SK-N-MC (cell line): ENCODE measurements at regions not wholly inside any gene's neighbourhood (a gene's known extent, or its start where the extent isn't known, plus 50 kb on each side); places are given as distances from the start of the nearest gene placed in this dataset.
A peak's percentile ranks its signal among the peaks of the same experiment; 100 is the strongest.
"Not testable (repeated sequence)": the region's sequence is repeated elsewhere in the genome, so short reads cannot be mapped to it uniquely, and the experiment has no call there.

Experiments used
- DNase-seq: peaks from one replicate; pipeline ENCODE4 v3.0.0-alpha.2; 2011; ENCODE audit warnings: low read depth, low spot score
- H3K27ac ChIP-seq: fragments of 200-600 bp; sonication (generic); 2 replicates; pipeline ENCODE4 v1.5.1; 2016; ENCODE audit warnings: mixed run types
- H3K36me3 ChIP-seq: fragments of 200-600 bp; sonication (generic); 2 replicates; pipeline ENCODE4 v1.6.1; 2017; ENCODE audit warnings: antibody characterized with exemption, low read length, mixed read lengths; ENCODE audit not compliant: insufficient read depth
- H3K4me3 ChIP-seq: fragments of 200-600 bp; sonication (generic); 2 replicates; pipeline ENCODE4 v1.5.1; 2016
- H3K9ac ChIP-seq: fragments of 200-600 bp; sonication (generic); 2 replicates; pipeline ENCODE4 v1.8.0; 2017; ENCODE audit warnings: mixed run types, mixed read lengths; ENCODE audit not compliant: insufficient read length
- H3K9me3 ChIP-seq: fragments of 200-600 bp; sonication (generic); 2 replicates; pipeline ENCODE4 v1.6.1; 2017; ENCODE audit warnings: low read depth, mild to moderate bottlenecking, antibody characterized with exemption, low read length, moderate library complexity, mixed read lengths
- EZH2 ChIP-seq: fragments of 200-600 bp; sonication (generic); IDR thresholded peaks from one replicate; pipeline ENCODE4 v1.6.1; 2017; ENCODE audit warnings: antibody characterized with exemption
- FOXP2 ChIP-seq: optimal IDR thresholded peaks from 2 replicates; pipeline ENCODE3; 2011; ENCODE audit warnings: mild to moderate bottlenecking, moderate library complexity; ENCODE audit not compliant: insufficient read depth; ENCODE audit errors: extremely low read length, control extremely low read depth
- POLR2AphosphoS5 ChIP-seq: IDR thresholded peaks from 2 replicates; pipeline ENCODE4 v1.6.1; 2012; ENCODE audit warnings: mild to moderate bottlenecking, low read depth, low read length, borderline replicate concordance

DNA sequence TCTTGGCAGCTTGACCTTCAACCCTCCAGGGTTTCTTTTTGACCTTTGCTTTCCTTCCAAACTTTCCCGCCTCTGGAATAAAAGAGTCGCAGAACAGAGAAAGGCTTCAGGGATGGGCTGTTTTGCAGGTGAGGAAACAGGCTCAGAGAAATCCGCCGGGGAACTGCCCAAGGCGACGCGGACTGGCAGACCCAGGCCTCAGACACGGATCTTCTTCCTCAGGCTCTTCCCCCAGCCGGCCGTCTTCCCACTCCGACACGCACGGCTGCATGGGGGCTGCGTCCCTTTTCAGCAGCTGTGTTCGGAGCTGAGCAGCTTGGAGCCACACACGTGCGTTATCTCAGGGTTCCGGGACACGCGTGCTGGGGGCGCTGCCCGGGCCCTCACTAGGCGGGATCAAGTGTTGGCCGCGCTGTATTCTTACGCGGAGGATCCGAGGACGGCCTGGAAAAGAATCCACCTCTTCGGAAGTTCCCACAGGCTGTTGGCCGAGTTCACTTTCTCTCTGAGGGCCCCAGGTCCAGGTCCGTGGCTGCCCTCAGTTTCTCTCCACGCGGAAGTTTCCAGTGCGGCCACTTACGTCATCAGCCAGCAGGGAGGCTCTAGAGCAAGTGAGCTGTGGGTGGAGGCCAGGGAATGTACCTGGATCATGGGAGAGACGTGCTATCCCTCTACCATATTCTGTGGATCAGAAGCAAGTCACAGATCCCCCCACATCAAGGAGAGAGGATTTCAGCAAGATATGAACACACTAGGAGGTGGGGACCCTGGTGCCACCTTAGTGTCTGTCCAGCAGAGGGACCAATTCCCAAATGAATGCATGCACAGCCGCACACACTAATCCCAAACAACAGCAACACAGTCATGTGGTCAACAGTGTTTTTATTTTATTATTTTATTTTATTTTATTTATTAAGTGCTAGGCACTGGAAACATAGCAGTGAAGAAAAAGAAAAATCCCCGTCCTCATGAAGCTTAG lies 100.4 kb downstream of the ING1 start:
- TF ChIP-seq POLR2AphosphoS5 (no peak), EZH2 (no peak), FOXP2 (no peak)
- H3K9ac ChIP-seq: no peak overlapping the region
- H3K4me3 ChIP-seq: no peak overlapping the region
- H3K9me3 ChIP-seq: no peaks in the 10 kb centered on the region
- DNase-seq: no peak
- H3K36me3 ChIP-seq: no peaks in the 10 kb centered on the region
- H3K27ac ChIP-seq: no peak overlapping the region

DNA sequence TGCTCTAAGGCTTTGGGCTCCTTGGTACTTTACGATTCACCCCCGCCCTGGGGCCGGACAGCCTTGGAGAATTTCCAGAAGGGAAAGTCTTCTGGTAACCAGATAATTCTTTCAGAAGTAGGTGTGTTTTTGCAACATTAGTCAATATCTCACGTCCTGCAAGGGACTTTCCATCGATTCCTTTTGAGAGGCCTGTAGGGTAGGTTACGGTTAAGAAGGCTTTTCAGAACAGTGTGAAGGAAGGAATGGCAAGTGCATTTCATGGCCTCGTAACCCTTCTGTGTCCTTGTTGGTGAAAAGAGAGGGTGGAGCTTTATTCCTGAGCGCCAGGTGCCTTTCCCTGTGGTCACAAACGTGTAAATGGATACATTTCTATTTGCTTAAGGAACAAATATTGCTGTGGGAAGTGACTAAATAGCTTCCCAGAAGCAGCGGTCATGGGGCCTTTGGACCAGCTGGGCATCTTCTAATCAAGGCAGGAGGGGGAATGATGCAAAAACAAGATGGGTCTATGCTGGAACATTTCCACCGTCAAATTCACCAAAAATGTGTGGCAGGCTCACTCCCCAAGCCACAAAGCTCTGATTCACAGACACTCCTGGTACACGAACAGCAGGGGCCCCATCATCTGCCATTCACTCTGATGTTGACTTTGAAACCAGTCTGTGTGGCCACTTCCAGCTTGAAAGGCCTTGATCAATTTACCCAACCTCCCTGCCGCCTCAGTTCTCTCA lies 99.2 kb downstream of the ANKRD10 start:
- no peak overlapping the region for H3K27ac ChIP-seq
- no peaks in the 10 kb centered on the region for H3K36me3 ChIP-seq
- TF ChIP-seq POLR2AphosphoS5 (no peak), EZH2 (no peak), FOXP2 (no peak)
- H3K9me3 ChIP-seq: no peaks in the 10 kb centered on the region
- no peak overlapping the region for H3K4me3 ChIP-seq
- H3K9ac ChIP-seq: no peak overlapping the region
- no peak for DNase-seq

DNA sequence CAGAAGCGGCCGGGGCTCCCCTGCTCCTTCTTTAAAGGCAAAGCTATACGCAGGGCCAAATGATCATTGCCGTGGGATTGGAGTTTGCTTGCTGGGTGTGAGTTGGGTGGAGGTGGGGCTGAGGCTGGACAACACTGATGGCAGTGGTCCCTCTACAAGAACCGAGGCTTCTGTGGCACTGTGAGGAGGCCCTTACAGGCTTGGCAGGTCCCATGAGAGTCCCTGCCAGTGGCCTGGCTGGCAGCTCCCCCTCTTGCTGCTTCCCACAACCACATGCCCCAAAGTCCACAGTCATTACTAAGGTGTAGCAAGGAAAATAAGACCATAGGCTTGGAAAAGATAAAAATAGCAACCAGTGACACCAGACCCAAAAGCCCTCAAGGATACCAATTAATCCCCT lies 98.4 kb downstream of the ANKRD10 start:
- no peak for DNase-seq
- H3K36me3 ChIP-seq: no peaks in the 10 kb centered on the region
- no peaks in the 10 kb centered on the region for H3K9me3 ChIP-seq
- H3K9ac ChIP-seq: no peak overlapping the region
- TF ChIP-seq POLR2AphosphoS5 (no peak), EZH2 (no peak), FOXP2 (no peak)
- no peak overlapping the region for H3K27ac ChIP-seq
- H3K4me3 ChIP-seq: no peak overlapping the region

DNA sequence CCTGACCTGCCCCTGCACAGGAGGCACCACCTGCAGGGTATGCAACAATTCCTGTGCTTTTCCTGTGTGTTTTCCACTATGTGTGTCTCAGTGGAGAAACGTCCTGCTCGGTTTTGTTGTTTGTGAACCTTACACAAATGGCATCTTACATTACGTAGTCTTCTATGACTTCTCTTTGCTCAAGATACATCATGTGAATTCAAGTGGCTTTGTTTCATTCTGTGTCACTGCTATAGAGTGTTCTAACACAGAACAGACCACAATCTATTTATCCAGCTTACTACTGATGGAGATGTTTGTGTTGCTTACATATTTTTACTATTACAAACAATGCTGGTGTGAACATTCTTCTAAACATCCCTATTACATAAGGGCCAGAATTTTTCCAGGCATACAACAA lies 97.7 kb downstream of the ANKRD10 start:
- TF ChIP-seq POLR2AphosphoS5 (no peak), EZH2 (no peak), FOXP2 (no peak)
- H3K9ac ChIP-seq: no peak overlapping the region
- no peaks in the 10 kb centered on the region for H3K9me3 ChIP-seq
- no peak overlapping the region for H3K4me3 ChIP-seq
- DNase-seq: no peak
- H3K36me3 ChIP-seq: no peaks in the 10 kb centered on the region
- no peak overlapping the region for H3K27ac ChIP-seq

- no peak for DNase-seq
- TF ChIP-seq EZH2 (no peak), FOXP2 (no peak), POLR2AphosphoS5 (no peak)
- H3K9me3 ChIP-seq: no peaks in the 10 kb centered on the region
- H3K9ac ChIP-seq: peak overlapping the region; percentile 32
- no peak overlapping the region for H3K27ac ChIP-seq
- no peak overlapping the region for H3K4me3 ChIP-seq
- H3K36me3 ChIP-seq: no peaks in the 10 kb centered on the region
These were observed 96.1 kb downstream of the ANKRD10 start for GRCh38 chr13:110818747-110819146.

GRCh38 chr13:110819203-110820014 lies 95.5 kb downstream of the ANKRD10 start:
- H3K9me3 ChIP-seq: no peaks in the 10 kb centered on the region
- no peak overlapping the region for H3K27ac ChIP-seq
- H3K9ac ChIP-seq: peak overlapping the region; percentile 32
- TF ChIP-seq FOXP2: no peak
- no peak for TF ChIP-seq POLR2AphosphoS5
- no peak for TF ChIP-seq EZH2
- no peak for DNase-seq
- H3K4me3 ChIP-seq: no peak overlapping the region
- H3K36me3 ChIP-seq: no peaks in the 10 kb centered on the region

DNA sequence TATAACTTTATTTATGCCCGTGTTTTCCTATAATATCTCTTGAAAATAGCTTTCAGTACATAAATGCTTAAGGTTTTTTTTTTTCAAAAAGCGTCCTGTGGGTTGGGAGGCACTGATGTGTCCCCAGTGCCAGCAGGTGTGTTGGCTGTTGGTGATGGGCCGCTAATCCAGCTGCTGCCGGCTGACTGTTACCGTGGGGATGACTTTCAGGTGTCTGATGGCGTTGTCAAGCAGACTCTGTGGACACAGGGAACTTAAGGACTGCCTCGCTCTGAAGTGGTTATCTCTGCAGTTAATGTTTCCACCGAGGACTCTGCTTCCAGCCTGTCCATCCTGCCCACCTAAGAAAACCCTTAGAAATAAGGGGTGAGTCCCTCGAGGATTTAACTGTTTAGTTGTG lies 94.5 kb downstream of the ANKRD10 start:
- Histone ChIP-seq H3K27ac (no peak overlapping the region), H3K9ac (no peak overlapping the region), H3K36me3 (no peaks in the 10 kb centered on the region), H3K9me3 (no peaks in the 10 kb centered on the region), H3K4me3 (no peak overlapping the region)
- no peak for TF ChIP-seq EZH2
- no peak for TF ChIP-seq FOXP2
- no peak for TF ChIP-seq POLR2AphosphoS5
- no peak for DNase-seq

DNA sequence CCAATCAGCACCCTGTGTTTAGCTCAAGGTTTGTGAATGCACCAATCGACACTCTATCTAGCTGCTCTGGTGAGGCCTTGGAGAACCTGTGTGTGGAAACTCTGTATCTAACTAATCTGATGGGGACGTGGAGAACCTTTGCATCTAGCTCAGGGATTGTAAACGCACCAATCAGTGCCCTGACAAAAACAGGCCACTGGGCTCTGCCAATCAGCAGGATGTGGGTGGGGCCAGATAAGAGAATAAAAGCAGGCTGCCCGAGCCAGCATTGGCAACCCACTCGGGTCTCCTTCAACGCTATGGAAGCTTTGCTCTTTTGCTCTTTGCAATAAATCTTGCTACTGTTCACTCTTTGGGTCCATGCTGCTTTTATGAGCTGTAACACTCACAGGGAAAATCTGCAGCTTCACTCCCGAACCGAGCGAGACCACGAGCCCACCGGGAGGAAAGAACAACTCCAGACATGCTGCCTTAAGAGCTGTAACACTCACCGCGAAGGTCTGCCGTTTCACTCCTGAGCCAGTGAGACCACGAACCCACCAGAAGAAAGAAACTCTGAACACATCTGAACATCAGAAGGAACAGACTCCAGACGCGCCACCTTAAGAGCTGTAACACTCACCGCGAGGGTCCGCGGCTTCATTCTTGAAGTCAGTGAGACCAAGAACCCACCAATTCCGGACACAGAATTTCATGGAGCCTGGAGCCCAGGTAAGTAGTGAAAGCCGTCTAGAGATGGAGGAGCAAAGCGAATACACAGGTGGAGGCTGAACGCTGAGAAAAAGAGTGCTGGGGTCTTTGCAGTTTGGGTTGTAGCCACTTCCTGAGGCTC lies 92.8 kb downstream of the ANKRD10 start:
- not testable (repeated sequence) for H3K9ac ChIP-seq, DNase-seq

More for the DNA sequence above, 92.8 kb downstream of the ANKRD10 start:
- H3K4me3 ChIP-seq, H3K9me3 ChIP-seq, H3K27ac ChIP-seq, H3K36me3 ChIP-seq: not testable (repeated sequence)
